Muscle of arm (tissue), 1 donor: ENCODE measurements at regions not wholly inside any gene's neighbourhood (a gene's known extent, or its start where the extent isn't known, plus 50 kb on each side); places are given as distances from the start of the nearest gene placed in this dataset.

Experiments
- DNase-seq: peaks from one replicate; pipeline ENCODE4 v3.0.0-alpha.2; 2013

- no peak for DNase-seq
Measured at GRCh38 chr14:101193845-101194372, 290.4 kb upstream of the RTL1 start.

- no peak for DNase-seq
Measured at GRCh38 chr14:101194373-101195308, 291.1 kb upstream of the RTL1 start.

GRCh38 chr14:101195309-101195901 is 291.9 kb upstream of the RTL1 start:
- peak; percentile 43 for DNase-seq

GRCh38 chr14:101196051-101196712 is 292.7 kb upstream of the RTL1 start:
- no peak for DNase-seq

- no peak for DNase-seq
Measured at GRCh38 chr14:101196795-101197590, 293.5 kb upstream of the RTL1 start.

- no peak for DNase-seq
Measured at GRCh38 chr14:101197595-101198397, 294.3 kb upstream of the RTL1 start.

GRCh38 chr14:101198398-101199027 is 295.0 kb upstream of the RTL1 start:
- no peak for DNase-seq

GRCh38 chr14:101199028-101199770 is 295.7 kb upstream of the RTL1 start:
- no peak for DNase-seq

GRCh38 chr14:101200008-101200649 is 296.6 kb upstream of the RTL1 start:
- DNase-seq = no peak

- DNase-seq = no peak
Measured at GRCh38 chr14:101200650-101201516, 297.4 kb upstream of the RTL1 start.

GRCh38 chr14:101201535-101202151 is 298.1 kb upstream of the RTL1 start:
- DNase-seq = no peak

- DNase-seq = no peak
Measured at GRCh38 chr14:101202627-101203404, 299.3 kb upstream of the RTL1 start.

- no peak for DNase-seq
Measured at GRCh38 chr14:101206556-101206955, 303.0 kb upstream of the RTL1 start.

- no peak for DNase-seq
Measured at GRCh38 chr14:101207041-101207440, 303.5 kb upstream of the RTL1 start.

- DNase-seq = no peak
Measured at GRCh38 chr14:101207897-101208296, 304.4 kb upstream of the RTL1 start.

GRCh38 chr14:101209594-101209993 is 306.1 kb upstream of the RTL1 start:
- no peak for DNase-seq

- no peak for DNase-seq
Measured at GRCh38 chr14:101215266-101215665, 311.7 kb upstream of the RTL1 start.
